ENCODE measurements at regions not wholly inside any gene's neighbourhood (a gene's known extent, or its start where the extent isn't known, plus 50 kb on each side); places are given as distances from the start of the nearest gene placed in this dataset.

DNA sequence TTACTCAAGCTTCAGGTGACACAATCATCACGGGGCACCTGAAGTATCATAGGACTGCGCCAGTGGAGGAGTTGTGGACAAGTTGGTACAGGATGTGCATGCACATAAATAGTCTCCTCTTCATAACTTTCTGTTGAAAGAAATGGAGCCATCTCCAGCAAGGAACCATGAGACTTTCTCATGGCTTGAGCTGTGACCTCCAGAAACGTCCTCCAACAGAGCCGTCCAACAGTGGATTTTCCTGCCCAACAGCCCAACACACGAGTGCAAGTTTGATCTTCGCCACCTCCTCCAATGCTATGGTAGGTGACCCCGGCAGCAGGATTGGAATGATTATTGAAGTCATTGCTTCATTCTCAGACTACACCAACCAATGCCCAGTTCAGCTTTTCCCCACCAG lies 105.1 kb upstream of the ZNF507 start:
- TF ChIP-seq RAD21 (IDR thresholded peaks at IDR 0.05; ENCODE audit: low read depth) (no peak), YY1 (IDR thresholded peaks at IDR 0.05; ENCODE audit: low read depth) (no peak), TCF12 (IDR thresholded peaks at IDR 0.05; ENCODE audit: low read depth) (no peak), ZBTB7A (IDR thresholded peaks at IDR 0.05; ENCODE audit: low read depth) (no peak), EP300 (IDR thresholded peaks at IDR 0.05; ENCODE audit: borderline replicate concordance) (no peak), EGR1 (IDR thresholded peaks at IDR 0.05) (no peak), CREB1 (IDR thresholded peaks at IDR 0.05; ENCODE audit: low read depth) (no peak)
- TF ChIP-seq, protein P1, sequence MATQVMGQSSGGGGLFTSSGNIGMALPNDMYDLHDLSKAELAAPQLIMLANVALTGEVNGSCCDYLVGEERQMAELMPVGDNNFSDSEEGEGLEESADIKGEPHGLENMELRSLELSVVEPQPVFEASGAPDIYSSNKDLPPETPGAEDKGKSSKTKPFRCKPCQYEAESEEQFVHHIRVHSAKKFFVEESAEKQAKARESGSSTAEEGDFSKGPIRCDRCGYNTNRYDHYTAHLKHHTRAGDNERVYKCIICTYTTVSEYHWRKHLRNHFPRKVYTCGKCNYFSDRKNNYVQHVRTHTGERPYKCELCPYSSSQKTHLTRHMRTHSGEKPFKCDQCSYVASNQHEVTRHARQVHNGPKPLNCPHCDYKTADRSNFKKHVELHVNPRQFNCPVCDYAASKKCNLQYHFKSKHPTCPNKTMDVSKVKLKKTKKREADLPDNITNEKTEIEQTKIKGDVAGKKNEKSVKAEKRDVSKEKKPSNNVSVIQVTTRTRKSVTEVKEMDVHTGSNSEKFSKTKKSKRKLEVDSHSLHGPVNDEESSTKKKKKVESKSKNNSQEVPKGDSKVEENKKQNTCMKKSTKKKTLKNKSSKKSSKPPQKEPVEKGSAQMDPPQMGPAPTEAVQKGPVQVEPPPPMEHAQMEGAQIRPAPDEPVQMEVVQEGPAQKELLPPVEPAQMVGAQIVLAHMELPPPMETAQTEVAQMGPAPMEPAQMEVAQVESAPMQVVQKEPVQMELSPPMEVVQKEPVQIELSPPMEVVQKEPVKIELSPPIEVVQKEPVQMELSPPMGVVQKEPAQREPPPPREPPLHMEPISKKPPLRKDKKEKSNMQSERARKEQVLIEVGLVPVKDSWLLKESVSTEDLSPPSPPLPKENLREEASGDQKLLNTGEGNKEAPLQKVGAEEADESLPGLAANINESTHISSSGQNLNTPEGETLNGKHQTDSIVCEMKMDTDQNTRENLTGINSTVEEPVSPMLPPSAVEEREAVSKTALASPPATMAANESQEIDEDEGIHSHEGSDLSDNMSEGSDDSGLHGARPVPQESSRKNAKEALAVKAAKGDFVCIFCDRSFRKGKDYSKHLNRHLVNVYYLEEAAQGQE (IDR thresholded peaks at IDR 0.05; ENCODE audit: low read depth), result no peak

DNA sequence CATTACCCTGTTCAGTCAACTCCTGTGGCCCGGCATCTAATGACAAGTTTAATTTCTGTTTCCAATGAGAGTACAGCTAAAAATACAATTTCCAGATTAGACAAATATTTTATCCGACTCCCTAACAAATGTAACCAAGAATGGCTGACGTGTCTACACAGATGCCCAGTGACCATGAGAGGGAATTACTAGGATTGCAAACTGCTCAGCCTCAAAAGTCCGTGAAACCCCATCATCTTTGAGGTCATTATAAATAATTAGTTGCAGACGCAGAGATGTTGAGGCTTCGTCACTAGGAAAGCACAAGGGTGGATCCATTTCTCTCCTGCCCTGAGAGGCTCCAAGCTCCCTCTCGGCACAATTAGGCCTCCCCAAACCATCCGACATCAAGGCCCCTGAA lies 104.1 kb upstream of the ZNF507 start:
- no peak for TF ChIP-seq YY1 (IDR thresholded peaks at IDR 0.05; ENCODE audit: low read depth)
- TF ChIP-seq, protein P2, sequence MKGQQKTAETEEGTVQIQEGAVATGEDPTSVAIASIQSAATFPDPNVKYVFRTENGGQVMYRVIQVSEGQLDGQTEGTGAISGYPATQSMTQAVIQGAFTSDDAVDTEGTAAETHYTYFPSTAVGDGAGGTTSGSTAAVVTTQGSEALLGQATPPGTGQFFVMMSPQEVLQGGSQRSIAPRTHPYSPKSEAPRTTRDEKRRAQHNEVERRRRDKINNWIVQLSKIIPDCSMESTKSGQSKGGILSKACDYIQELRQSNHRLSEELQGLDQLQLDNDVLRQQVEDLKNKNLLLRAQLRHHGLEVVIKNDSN (IDR thresholded peaks at IDR 0.05), result no peak
- TF ChIP-seq, protein P3, sequence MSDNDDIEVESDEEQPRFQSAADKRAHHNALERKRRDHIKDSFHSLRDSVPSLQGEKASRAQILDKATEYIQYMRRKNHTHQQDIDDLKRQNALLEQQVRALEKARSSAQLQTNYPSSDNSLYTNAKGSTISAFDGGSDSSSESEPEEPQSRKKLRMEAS (IDR thresholded peaks at IDR 0.05), result no peak
- TF ChIP-seq NFIC (IDR thresholded peaks at IDR 0.05), result no peak
- no peak for TF ChIP-seq TCF12 (IDR thresholded peaks at IDR 0.05; ENCODE audit: low read depth)
- TF ChIP-seq TEAD4 (IDR thresholded peaks at IDR 0.05), result no peak
- no peak for TF ChIP-seq CREB1 (IDR thresholded peaks at IDR 0.05; ENCODE audit: low read depth)
- TF ChIP-seq EP300 (IDR thresholded peaks at IDR 0.05; ENCODE audit: borderline replicate concordance), result no peak
- TF ChIP-seq, protein P1 (IDR thresholded peaks at IDR 0.05; ENCODE audit: low read depth), result no peak
- TF ChIP-seq TAF1 (IDR thresholded peaks at IDR 0.05; ENCODE audit: low read depth), result no peak
- no peak for TF ChIP-seq FOXM1 (IDR thresholded peaks at IDR 0.05; ENCODE audit: borderline replicate concordance, low read depth)
- no peak for TF ChIP-seq RAD21 (IDR thresholded peaks at IDR 0.05; ENCODE audit: low read depth)
- no peak for TF ChIP-seq ZBTB7A (IDR thresholded peaks at IDR 0.05; ENCODE audit: low read depth)
- TF ChIP-seq EGR1 (IDR thresholded peaks at IDR 0.05), result no peak
- TF ChIP-seq CEBPB (IDR thresholded peaks at IDR 0.05), result no peak

DNA sequence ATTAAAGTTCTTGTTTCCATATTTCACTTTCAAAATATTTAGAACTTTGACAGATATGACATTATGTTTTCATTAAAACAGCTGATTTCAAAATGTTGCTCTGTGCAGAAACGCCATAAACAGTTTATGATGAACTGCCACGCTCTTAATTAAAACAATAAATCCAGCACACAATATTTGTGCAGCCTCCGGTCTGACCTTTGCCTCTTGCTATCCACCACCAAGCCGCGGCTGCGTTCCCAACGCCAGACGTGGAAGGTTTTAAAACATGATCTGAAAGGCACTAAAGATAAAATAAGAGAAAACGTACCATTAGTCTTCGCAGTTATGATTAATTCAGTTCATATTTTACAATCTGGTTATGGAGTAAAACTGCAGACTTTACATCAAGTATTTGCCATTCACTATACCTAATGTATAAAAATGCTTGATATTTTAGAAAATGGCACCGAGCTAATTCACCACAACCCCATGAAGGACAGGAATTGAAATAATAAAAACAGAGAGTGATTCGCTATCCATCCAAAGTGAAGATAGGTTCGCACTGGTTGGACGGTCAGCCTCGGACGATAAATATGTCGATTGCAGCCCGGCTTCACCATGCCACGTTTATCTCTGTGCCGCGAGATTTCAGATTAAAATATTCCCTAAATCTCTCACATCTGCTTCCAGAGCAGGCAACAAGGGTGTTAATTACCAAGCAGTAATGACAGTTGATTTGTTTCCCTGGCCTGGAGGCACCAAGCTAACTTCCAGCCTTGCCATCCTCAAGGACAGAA lies 103.3 kb upstream of the ZNF507 start:
- TF ChIP-seq FOXM1 (IDR thresholded peaks at IDR 0.05; ENCODE audit: borderline replicate concordance, low read depth) (no peak), CEBPB (IDR thresholded peaks at IDR 0.05) (no peak), EP300 (IDR thresholded peaks at IDR 0.05; ENCODE audit: borderline replicate concordance) (no peak), EGR1 (IDR thresholded peaks at IDR 0.05) (no peak), TEAD4 (IDR thresholded peaks at IDR 0.05) (no peak), ZBTB7A (IDR thresholded peaks at IDR 0.05; ENCODE audit: low read depth) (no peak), CREB1 (IDR thresholded peaks at IDR 0.05; ENCODE audit: low read depth) (no peak), YY1 (IDR thresholded peaks at IDR 0.05; ENCODE audit: low read depth) (no peak), RAD21 (IDR thresholded peaks at IDR 0.05; ENCODE audit: low read depth) (no peak), TCF12 (IDR thresholded peaks at IDR 0.05; ENCODE audit: low read depth) (no peak), NFIC (IDR thresholded peaks at IDR 0.05) (no peak), TAF1 (IDR thresholded peaks at IDR 0.05; ENCODE audit: low read depth) (no peak)
- TF ChIP-seq, protein P3 (IDR thresholded peaks at IDR 0.05), result no peak
- TF ChIP-seq, protein P1 (IDR thresholded peaks at IDR 0.05; ENCODE audit: low read depth), result no peak
- TF ChIP-seq, protein P2 (IDR thresholded peaks at IDR 0.05), result no peak

DNA sequence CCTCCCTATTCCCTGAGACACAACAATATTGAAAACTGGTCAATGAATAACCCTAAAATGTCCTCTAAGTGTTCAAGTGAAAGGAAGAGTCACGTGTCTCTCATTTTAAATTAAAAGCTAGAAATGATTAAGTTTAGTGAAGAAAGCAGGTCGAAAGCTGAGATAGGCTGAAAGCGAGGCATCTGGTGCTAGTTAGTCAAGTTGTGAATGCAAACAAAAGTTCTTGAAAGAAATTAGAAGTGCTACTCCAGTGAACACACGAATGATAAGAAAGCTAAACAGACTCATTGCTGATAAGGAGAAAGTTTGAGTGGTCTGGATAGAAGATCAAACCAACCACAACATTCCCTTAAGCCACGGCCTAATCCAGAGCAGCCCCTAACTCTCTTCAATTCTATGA lies 99.4 kb upstream of the ZNF507 start:
- TF ChIP-seq EGR1 (IDR thresholded peaks at IDR 0.05), result no peak
- TF ChIP-seq TCF12 (IDR thresholded peaks at IDR 0.05; ENCODE audit: low read depth), result no peak
- TF ChIP-seq, protein P2 (IDR thresholded peaks at IDR 0.05), result no peak

Measured in Ishikawa (cell line).